GM19468 (cell line): ENCODE measurements at regions not wholly inside any gene's neighbourhood (a gene's known extent, or its start where the extent isn't known, plus 50 kb on each side); places are given as distances from the start of the nearest gene placed in this dataset.

Experiments
- ATAC-seq: cut with Tn5 transposase; IDR thresholded peaks from one replicate; pipeline ENCODE4 v1.9.1; 2021; ENCODE audit warnings: mild to moderate bottlenecking, moderate library complexity, moderate number of reproducible peaks; ENCODE audit not compliant: unreplicated experiment; ENCODE audit errors: extremely low read depth

- no peak for ATAC-seq
Observed at GRCh38 chr4:20574986-20575385, 125.3 kb upstream of the PACRGL start.

GRCh38 chr4:20575486-20575885, 124.8 kb upstream of the PACRGL start:
- ATAC-seq, result no peak

GRCh38 chr4:20576861-20577260, 123.4 kb upstream of the PACRGL start:
- no peak for ATAC-seq

DNA sequence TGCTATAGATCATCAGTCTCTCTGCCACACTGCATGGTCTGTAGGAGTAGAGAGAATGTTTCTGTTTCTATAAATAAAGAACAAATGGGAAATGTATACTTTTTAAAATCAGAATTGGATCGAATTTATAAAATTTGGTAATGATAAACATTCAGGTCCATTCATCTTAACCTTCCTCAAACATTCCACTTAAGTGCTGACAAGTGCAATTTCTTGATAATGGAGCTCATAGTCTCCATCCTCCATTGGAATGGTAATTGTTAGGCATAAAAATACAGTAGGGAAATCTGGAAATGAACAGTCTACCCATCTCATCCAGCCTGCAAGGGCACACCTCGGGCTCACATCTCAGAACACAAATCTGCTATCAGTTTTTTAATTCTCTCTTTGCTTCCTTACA, 122.6 kb upstream of the PACRGL start:
- no peak for ATAC-seq

- ATAC-seq, result no peak
Observed at GRCh38 chr4:20580907-20581306, 119.4 kb upstream of the PACRGL start.

GRCh38 chr4:20589436-20589835, 110.8 kb upstream of the PACRGL start:
- ATAC-seq, result no peak

DNA sequence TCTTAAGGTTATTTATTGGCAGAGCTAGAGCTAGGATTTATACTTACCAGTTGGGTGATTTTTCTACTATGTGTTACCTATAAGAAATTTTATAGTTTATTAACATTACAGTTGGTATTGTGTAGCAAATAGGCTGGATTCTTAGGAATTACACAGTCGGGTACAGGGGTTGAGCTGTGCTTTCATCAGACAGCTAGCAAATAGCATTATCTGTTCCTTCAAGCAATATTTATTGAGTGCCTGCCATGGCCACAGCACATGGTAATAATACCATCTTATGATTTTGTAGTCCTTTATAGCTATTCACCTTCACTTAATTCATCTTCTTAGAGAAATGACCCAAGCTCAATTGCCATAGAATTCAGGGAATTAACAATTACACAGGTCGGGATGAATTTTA, 109.4 kb upstream of the PACRGL start:
- ATAC-seq, result no peak

DNA sequence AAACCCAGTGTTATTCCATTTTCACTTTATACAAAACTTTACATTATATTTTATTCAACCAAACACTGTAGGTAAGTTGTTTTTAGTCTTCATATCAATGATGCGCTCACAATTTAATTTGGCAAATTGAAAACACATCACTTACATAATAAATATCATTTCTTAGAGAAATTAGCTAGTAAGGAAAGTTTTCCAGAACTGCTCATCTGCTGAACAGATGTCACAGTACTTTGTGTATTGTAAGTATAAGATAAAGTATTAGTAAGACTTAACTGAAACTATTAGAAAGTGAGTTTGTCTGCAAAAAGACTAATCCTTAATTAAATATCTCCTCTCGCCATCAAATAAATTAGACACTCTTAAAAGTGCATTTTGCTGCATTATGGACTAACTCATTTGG, 108.7 kb upstream of the PACRGL start:
- no peak for ATAC-seq

DNA sequence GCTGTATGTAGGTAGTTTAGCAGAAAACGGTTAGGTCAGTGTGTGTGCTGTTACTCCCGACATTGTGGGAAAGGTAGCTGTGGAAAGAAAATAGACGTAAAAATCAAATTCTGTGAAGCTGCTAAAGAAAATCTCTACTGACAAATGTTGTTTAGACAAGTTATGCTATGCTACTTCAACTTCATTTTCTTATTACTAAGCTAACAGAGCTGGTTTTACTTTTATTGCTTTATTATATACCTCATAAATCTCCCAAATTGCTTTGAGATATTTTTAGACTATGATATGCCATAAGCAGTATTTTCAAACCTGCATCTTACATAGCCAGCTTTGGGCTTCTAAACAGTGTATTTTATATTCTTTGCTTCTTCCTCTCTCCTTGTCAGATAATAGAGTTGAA, 108.2 kb upstream of the PACRGL start:
- no peak for ATAC-seq

- no peak for ATAC-seq
Observed at GRCh38 chr4:20592663-20593062, 107.6 kb upstream of the PACRGL start.

DNA sequence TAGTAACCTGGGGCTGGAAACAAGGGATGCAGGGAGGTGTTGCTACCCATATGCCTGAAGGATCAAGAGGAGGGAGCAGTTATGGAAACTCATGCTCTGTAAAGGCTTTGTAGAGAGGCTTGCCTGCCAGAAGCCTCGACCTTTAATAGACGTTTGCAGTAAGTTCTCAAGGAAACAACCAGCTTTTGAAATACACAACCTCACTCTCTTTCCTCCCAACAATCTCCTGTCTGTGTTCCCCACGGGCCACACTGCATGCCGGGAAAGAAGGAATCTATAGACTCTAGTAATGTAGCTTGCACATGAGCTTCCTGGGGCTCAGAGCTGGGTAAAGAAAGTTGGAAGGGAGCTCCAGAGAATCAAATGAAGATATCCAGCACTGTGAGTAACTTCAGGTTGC, 101.6 kb upstream of the PACRGL start:
- no peak for ATAC-seq

DNA sequence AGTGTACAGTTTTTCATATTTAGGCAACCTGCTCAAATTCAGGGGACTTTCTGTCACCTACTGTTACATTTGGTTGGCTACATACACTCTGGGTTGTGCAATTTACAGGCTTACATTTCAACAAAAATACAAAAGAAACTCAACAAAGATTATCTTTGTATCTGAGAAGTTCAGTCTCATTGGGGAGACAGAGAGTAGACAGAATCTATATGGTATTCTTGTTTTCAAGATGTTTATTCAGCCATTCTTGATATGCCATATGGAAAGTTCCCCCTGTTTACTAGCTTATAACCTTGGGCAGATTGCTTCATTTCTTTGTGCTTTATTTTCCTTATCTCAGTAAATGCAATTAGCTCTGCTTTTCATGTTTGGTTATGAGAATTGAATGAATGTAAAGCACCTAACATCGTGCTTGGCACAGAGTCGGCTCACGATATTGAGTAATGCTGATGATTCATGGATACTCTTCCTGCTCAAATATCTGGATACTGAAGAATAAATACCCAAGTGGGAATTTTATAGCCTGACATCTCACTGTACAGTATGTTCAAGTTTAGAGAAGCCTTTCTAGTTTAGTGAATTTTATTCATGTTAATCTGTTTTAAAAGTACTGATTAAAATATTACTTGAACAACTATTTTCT, 96.5 kb upstream of the PACRGL start:
- ATAC-seq, result no peak

DNA sequence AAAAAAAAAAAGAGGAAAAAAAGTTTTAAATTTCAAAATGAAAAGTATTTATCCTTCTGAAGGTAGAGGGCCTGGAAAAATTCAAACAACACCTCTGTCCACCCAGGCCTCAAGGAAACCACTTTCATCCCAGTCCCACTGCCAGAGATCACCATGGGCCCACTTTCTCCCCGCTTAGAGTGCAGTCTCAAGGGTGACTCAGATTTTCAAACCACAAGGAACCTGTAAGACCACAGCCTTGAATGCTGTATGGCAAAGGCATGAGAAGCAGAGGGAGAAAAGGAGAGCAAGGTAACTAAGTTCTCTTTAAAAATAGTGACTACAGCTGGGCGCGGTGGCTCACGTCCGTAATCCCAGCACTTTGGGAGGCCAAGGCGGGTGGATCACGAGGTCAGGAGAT, 87.9 kb upstream of the PACRGL start:
- ATAC-seq, result no peak

DNA sequence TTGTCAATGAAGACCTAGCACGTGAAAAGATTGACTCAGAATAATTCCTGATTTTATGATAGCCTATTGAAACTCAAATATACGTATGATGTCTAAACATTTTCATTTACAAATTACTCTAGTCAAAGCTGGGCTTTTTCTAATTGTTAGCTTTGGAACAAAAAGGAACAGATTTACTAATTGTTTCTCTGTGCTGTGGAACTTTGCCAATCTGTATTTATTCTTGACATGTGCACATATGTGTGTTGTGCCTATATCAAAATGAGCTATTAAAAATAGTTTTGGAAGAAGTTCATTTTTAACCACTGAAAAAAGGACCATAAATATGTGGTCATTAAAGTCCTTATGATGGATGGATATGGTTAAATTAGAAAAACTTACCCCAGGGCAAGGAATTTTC, 85.4 kb upstream of the PACRGL start:
- ATAC-seq, result no peak

DNA sequence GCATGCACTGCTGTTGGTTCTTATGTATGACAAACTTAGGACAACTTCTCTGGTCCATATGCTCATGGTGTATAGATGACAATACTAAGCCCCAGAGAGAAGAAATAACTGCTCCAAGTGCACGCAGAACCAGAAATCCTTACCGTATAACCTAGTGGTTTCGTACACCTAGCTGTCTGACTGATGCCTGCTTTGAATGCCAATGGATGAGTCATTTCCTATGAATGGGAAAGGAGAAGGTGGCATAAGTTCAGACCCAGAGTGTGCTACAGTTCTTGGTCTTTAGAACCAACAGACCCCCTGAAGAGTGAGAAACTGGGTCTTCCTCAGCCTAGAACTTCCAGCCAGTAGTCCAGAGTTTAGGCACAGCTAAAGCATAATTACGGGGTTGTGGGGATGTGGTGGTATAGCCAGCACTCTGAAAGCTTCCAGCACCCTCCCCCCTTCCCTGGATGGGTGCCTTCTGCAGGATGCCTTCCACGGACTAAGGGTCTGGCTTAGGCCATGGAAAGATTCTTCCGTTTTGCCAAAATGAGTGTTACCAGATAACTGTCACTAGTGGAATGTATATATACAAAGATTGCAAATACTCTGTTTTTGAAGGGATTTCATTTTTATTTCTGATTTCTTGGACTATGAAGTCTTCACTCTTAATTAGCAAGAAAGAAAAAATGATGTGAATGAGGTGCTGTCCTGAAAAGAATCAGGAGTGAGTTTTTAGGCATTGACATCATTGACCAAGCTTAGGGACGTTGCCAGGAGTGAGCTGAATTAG, 84.6 kb upstream of the PACRGL start:
- ATAC-seq, result no peak

- ATAC-seq, result no peak
Observed at GRCh38 chr4:20616313-20616712, 83.9 kb upstream of the PACRGL start.

GRCh38 chr4:20616848-20617247, 83.4 kb upstream of the PACRGL start:
- ATAC-seq, result no peak

DNA sequence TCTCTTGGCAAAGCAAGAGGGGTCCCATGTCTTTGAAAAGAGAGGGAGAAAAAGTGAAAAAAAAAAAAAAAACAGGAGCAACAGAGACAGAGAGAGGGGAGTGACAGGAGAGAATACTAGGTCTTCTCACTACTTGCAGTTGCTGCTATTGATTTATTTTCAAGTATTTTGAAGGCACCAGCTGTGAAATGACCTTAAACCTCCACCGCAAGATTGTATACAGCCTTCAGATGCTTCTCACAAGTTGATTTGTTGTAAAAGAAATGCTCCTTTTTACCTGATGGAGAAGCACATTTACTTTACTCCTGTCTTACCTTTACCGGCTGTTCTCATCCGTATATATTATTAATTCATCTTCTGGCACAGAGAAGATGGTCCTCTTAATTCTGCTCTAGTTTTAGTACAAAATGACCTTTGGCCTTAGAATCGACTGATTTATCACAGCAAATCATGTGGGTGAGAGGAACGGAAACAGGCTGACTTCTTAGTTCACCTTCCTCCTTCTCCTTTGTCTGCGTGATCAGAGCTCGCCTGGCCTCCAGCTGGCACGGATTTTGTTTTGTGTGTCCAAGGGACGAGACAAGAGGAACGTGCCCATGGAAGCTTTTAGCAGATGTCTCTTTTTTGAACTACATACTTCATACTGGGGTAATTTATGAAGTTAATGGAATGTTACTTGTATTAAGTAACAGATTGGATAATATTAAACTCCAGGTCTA, 82.4 kb upstream of the PACRGL start:
- ATAC-seq, result no peak

GRCh38 chr4:20618731-20619130, 81.5 kb upstream of the PACRGL start:
- no peak for ATAC-seq

GRCh38 chr4:20621476-20621875, 78.8 kb upstream of the PACRGL start:
- no peak for ATAC-seq

- ATAC-seq, result no peak
Observed at GRCh38 chr4:20622701-20623100, 77.6 kb upstream of the PACRGL start.
